H1 (cell line): ENCODE measurements at regions not wholly inside any gene's neighbourhood (a gene's known extent, or its start where the extent isn't known, plus 50 kb on each side); places are given as distances from the start of the nearest gene placed in this dataset.

ENCODE experiments used
- CTCF ChIA-PET: fragments of 300-600 bp; sonication (Branson Sonifier 250); formaldehyde crosslinking; loops from one replicate; lab custom pipeline; 2021; ENCODE audit not compliant: partially characterized antibody; lab: Charles Lee
- POLR2A ChIA-PET: fragments of 300-600 bp; sonication (Branson Sonifier 250); formaldehyde crosslinking; loops from one replicate; lab custom pipeline; 2021; ENCODE audit warnings: inconsistent platforms; ENCODE audit not compliant: partially characterized antibody; lab: Charles Lee
- DNase-seq, 2 experiments: peaks; one replicate each; pipeline versions ENCODE4 v3.0.0 to v3.0.0-alpha.2; 2010 to 2022; ENCODE audit warnings: low spot score in 2 of 2, low read depth in 1 of 2, mixed read lengths in 1 of 2
- FAIRE-seq: peaks from 2 replicates; lab custom pipeline; 2011; peaks lifted over from hg19 to GRCh38; lab: Jason Lieb, UNC
- H2AFZ ChIP-seq: 2 replicates; pipeline ENCODE4 v1.8.1; 2012; ENCODE audit warnings: low read length, inconsistent platforms
- H2AK5ac ChIP-seq: 2 replicates; pipeline ENCODE4 v1.6.1; 2013; ENCODE audit warnings: low read depth, low read length
- H2BK120ac ChIP-seq: replicated peaks from 2 replicates; pipeline ENCODE3; 2013; ENCODE audit warnings: low read depth, low read length, inconsistent platforms
- H2BK12ac ChIP-seq: 2 replicates; pipeline ENCODE4 v1.6.1; 2013; ENCODE audit warnings: low read depth, low read length
- H2BK15ac ChIP-seq: 2 replicates; pipeline ENCODE4 v1.6.1; 2013; ENCODE audit warnings: low read length
- H2BK20ac ChIP-seq: 2 replicates; pipeline ENCODE4 v1.6.1; 2013; ENCODE audit warnings: low read length
- H2BK5ac ChIP-seq: 2 replicates; pipeline ENCODE4 v1.6.1; 2013; ENCODE audit warnings: low read depth, low read length
- H3K14ac ChIP-seq: 2 replicates; pipeline ENCODE4 v1.6.1; 2013; ENCODE audit warnings: inconsistent platforms; ENCODE audit not compliant: insufficient read length
- H3K18ac ChIP-seq: 2 replicates; pipeline ENCODE4 v1.6.1; 2013; ENCODE audit warnings: low read length; ENCODE audit errors: extremely low read depth
- H3K23ac ChIP-seq: 2 replicates; pipeline ENCODE4 v1.6.1; 2013; ENCODE audit warnings: inconsistent platforms; ENCODE audit not compliant: insufficient read length
- H3K23me2 ChIP-seq: 2 replicates; pipeline ENCODE4 v1.6.1; 2013; ENCODE audit warnings: low read depth, low read length
- H3K27ac ChIP-seq: 2 replicates; pipeline ENCODE4 v1.6.1; 2011; ENCODE audit warnings: low read depth, low read length, inconsistent platforms
- H3K27me3 ChIP-seq, 4 experiments: replicated peaks in 1 of 4; 1 replicate in 1 of 4; 2 replicates in 3 of 4; pipeline versions ENCODE4 v1.6.1 to v1.8.1; 2011 to 2013; ENCODE audit warnings: low read length in 3 of 4, mild to moderate bottlenecking in 3 of 4, inconsistent platforms in 2 of 4, mixed read lengths in 2 of 4, moderate library complexity in 1 of 4; ENCODE audit not compliant: control insufficient read depth in 3 of 4, insufficient read depth in 3 of 4; ENCODE audit errors: extremely low read depth in 1 of 4
- H3K36me3 ChIP-seq, 4 experiments: 2 replicates each; pipeline versions ENCODE4 v1.6.1 to v1.8.1; 2011 to 2013; ENCODE audit warnings: mild to moderate bottlenecking in 4 of 4, low read length in 3 of 4, moderate library complexity in 2 of 4, control low read depth in 1 of 4, inconsistent platforms in 1 of 4; ENCODE audit not compliant: insufficient read depth in 4 of 4, control insufficient read depth in 2 of 4
- H3K4ac ChIP-seq: replicated peaks from 2 replicates; pipeline ENCODE3; 2013; ENCODE audit warnings: low read length, low read depth, mixed read lengths, inconsistent platforms; ENCODE audit not compliant: insufficient read length
- H3K4me1 ChIP-seq, 4 experiments: replicated peaks in 1 of 4; 1 replicate in 1 of 4; 2 replicates in 3 of 4; pipeline versions ENCODE4 v1.6.1 to v1.8.1; 2011 to 2013; ENCODE audit warnings: low read length in 3 of 4, inconsistent platforms in 2 of 4, mixed read lengths in 1 of 4; ENCODE audit not compliant: insufficient read depth in 4 of 4, control insufficient read depth in 3 of 4
- H3K4me2 ChIP-seq, 2 experiments: 2 replicates each; pipeline versions ENCODE4 v1.6.1 to v1.8.1; 2011 to 2013; ENCODE audit warnings: low read depth in 2 of 2, low read length in 2 of 2, control low read depth in 1 of 2, inconsistent platforms in 1 of 2, mild to moderate bottlenecking in 1 of 2; ENCODE audit not compliant: insufficient read depth in 1 of 2
- H3K4me3 ChIP-seq, 4 experiments: fragments of 200-600, 300-600 bp in 1 of 4; sonication (generic), shearing (Covaris generic), sonication (Bioruptor Twin) in 1 of 4; 2 replicates each; pipeline versions ENCODE4 v1.5.1 to v1.8.1; 2011 to 2016; ENCODE audit warnings: low read length in 4 of 4, low read depth in 3 of 4, control low read depth in 2 of 4, inconsistent platforms in 2 of 4, mild to moderate bottlenecking in 2 of 4, mixed read lengths in 1 of 4, moderate library complexity in 1 of 4; ENCODE audit not compliant: insufficient read depth in 2 of 4; ENCODE audit errors: extremely low read depth in 1 of 4
- H3K56ac ChIP-seq: replicated peaks from 2 replicates; pipeline ENCODE3; 2013; ENCODE audit warnings: low read depth, mild to moderate bottlenecking, mixed read lengths, low read length, inconsistent platforms; ENCODE audit not compliant: insufficient read length
- H3K79me1 ChIP-seq: 2 replicates; pipeline ENCODE4 v1.6.1; 2013; ENCODE audit warnings: low read depth, low read length, control low read depth
- H3K79me2 ChIP-seq, 2 experiments: 2 replicates each; pipeline versions ENCODE4 v1.6.1 to v1.8.1; 2012 to 2013; ENCODE audit warnings: low read length in 2 of 2, mild to moderate bottlenecking in 2 of 2, inconsistent platforms in 1 of 2; ENCODE audit not compliant: insufficient read depth in 2 of 2, control insufficient read depth in 1 of 2
- H3K9ac ChIP-seq, 4 experiments: replicated peaks in 1 of 4; 1 replicate in 1 of 4; 2 replicates in 3 of 4; pipeline versions ENCODE4 v1.6.1 to v1.8.1; 2011 to 2013; ENCODE audit warnings: low read depth in 3 of 4, low read length in 3 of 4, control low read depth in 2 of 4, mild to moderate bottlenecking in 2 of 4, moderate library complexity in 2 of 4, inconsistent platforms in 1 of 4; ENCODE audit errors: extremely low read depth in 1 of 4
- H3K9me3 ChIP-seq, 2 experiments: 2 replicates each; pipeline versions ENCODE4 v1.6.1 to v1.8.1; 2012 to 2013; ENCODE audit warnings: mild to moderate bottlenecking in 2 of 2, moderate library complexity in 2 of 2, control low read depth in 1 of 2, inconsistent platforms in 1 of 2, low read depth in 1 of 2, low read length in 1 of 2, mixed read lengths in 1 of 2; ENCODE audit not compliant: insufficient read depth in 2 of 2
- H4K20me1 ChIP-seq, 2 experiments: replicated peaks in 1 of 2; 2 replicates each; pipeline versions ENCODE3 to v1.8.1; 2011 to 2013; ENCODE audit warnings: inconsistent platforms in 2 of 2, low read length in 2 of 2, mild to moderate bottlenecking in 1 of 2; ENCODE audit not compliant: insufficient read depth in 2 of 2, control insufficient read depth in 1 of 2
- H4K5ac ChIP-seq: 2 replicates; pipeline ENCODE4 v1.6.1; 2013; ENCODE audit warnings: low read length, low read depth, mixed read lengths, inconsistent platforms; ENCODE audit not compliant: insufficient read length
- H4K8ac ChIP-seq: 2 replicates; pipeline ENCODE4 v1.8.0; 2013; ENCODE audit warnings: mild to moderate bottlenecking, moderate library complexity, low read length, inconsistent platforms; ENCODE audit not compliant: insufficient read depth; ENCODE audit errors: extremely low read depth
- H4K91ac ChIP-seq: replicated peaks from 2 replicates; pipeline ENCODE3; 2013; ENCODE audit warnings: low read length, mixed read lengths, inconsistent platforms; ENCODE audit not compliant: insufficient read length
- CEBPB ChIP-seq: IDR thresholded peaks from 2 replicates; pipeline ENCODE4 v1.6.1; 2012; ENCODE audit warnings: low read depth, low read length
- CREB1 ChIP-seq: IDR thresholded peaks from 2 replicates; pipeline ENCODE4 v1.6.1; 2012; ENCODE audit warnings: inconsistent platforms
- CTBP2 ChIP-seq: IDR thresholded peaks from 2 replicates; pipeline ENCODE4 v1.7.0; 2011; ENCODE audit warnings: borderline replicate concordance, mild to moderate bottlenecking, moderate library complexity, mixed read lengths, low read length; ENCODE audit not compliant: insufficient read depth, insufficient read length
- GABPA ChIP-seq: IDR thresholded peaks from 2 replicates; pipeline ENCODE4 v1.6.1; 2011; ENCODE audit warnings: mild to moderate bottlenecking, low read length, moderate library complexity, borderline replicate concordance; ENCODE audit not compliant: insufficient read depth
- KDM4A ChIP-seq: IDR thresholded peaks from one replicate; pipeline ENCODE4 v1.7.1; 2012; ENCODE audit warnings: low read depth, mild to moderate bottlenecking, moderate library complexity, low read length, inconsistent platforms; ENCODE audit not compliant: severe bottlenecking
- PHF8 ChIP-seq: fragments of 200-600 bp; sonication (generic); conservative IDR thresholded peaks from 2 replicates; pipeline ENCODE4 v1.7.1; 2012; ENCODE audit warnings: low read depth, mild to moderate bottlenecking, inconsistent platforms, low read length, moderate library complexity
- SRF ChIP-seq: IDR thresholded peaks from 2 replicates; pipeline ENCODE4 v1.6.1; 2011; ENCODE audit warnings: mild to moderate bottlenecking, low read depth, low read length, moderate library complexity
- TAF1 ChIP-seq: IDR thresholded peaks from 2 replicates; pipeline ENCODE4 v1.6.1; 2011; ENCODE audit warnings: mild to moderate bottlenecking, low read depth, low read length
- TEAD4 ChIP-seq: IDR thresholded peaks from 2 replicates; pipeline ENCODE4 v1.6.1; 2012; ENCODE audit warnings: low read depth, low read length, inconsistent platforms, mixed read lengths
- YY1 ChIP-seq: IDR thresholded peaks from 2 replicates; pipeline ENCODE4 v1.6.1; 2011; ENCODE audit warnings: low read depth, mild to moderate bottlenecking, low read length
- TF ChIP-seq, protein P1 (sequence below): IDR thresholded peaks from 2 replicates; pipeline ENCODE4 v1.6.1; 2012; ENCODE audit warnings: inconsistent platforms
- TF ChIP-seq, protein P2 (sequence below): IDR thresholded peaks from 2 replicates; pipeline ENCODE4 v1.6.1; 2011; ENCODE audit warnings: low read length, improper control_type of control experiment

DNA sequence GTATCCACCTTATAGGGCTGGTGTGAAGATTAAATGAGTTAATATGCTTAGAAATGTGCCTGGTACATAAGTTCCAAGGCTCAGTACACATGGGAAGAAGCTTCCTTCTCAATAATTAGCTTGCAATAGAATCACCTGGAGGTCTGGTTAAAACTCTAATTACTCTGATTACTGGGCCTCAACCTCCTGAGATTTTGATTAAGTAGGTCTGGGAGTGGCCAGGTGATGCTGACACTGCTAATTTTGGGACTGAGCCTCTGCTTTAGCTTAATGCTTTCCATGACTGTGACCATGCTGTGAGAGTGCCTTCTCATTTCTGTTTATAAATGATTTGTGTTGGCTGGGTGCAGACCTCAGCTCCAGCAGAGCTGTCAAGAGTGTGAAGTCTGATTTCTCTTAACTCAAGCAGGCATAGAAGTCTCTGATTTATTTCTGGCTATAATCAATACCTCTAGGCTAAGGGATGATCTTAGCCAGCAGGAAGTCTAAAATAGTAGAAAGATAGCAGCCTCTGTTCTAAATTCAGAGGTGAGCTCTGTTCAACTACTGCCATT lies 85.3 kb upstream of the ZNF608 start:
- no peaks in the 10 kb centered on the region for H3K27me3 ChIP-seq
- TF ChIP-seq YY1 (no peak), CTBP2 (no peak), GABPA (no peak), SRF (no peak), TEAD4 (no peak), KDM4A (no peak), TAF1 (no peak), CREB1 (no peak), PHF8 (no peak), CEBPB (no peak)
- TF ChIP-seq, protein P1, sequence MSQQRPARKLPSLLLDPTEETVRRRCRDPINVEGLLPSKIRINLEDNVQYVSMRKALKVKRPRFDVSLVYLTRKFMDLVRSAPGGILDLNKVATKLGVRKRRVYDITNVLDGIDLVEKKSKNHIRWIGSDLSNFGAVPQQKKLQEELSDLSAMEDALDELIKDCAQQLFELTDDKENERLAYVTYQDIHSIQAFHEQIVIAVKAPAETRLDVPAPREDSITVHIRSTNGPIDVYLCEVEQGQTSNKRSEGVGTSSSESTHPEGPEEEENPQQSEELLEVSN, result no peak
- TF ChIP-seq, protein P2, sequence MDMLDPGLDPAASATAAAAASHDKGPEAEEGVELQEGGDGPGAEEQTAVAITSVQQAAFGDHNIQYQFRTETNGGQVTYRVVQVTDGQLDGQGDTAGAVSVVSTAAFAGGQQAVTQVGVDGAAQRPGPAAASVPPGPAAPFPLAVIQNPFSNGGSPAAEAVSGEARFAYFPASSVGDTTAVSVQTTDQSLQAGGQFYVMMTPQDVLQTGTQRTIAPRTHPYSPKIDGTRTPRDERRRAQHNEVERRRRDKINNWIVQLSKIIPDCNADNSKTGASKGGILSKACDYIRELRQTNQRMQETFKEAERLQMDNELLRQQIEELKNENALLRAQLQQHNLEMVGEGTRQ, result no peak
- no peak overlapping the region for H2AK5ac ChIP-seq
- no peak overlapping the region; the same call in none of the 2 replicates for H2BK15ac ChIP-seq
- H2BK120ac ChIP-seq, result no peak overlapping the region
- peaks cover 0 to 4% (median 0%) of the 10 kb centered on the region in 4 experiments; a peak in 1 of 7 replicates for H3K4me1 ChIP-seq
- no peak overlapping the region for H3K14ac ChIP-seq
- ChIA-PET CTCF (interaction anchor here (0.6 to 0.8 kb wide), 2 partner anchors 11 to 511 kb away, joined by 3 read pairs; no protein-coding TSS in a partner anchor), POLR2A (no interaction called here)
- no peak for FAIRE-seq
- H3K79me1 ChIP-seq, result no peaks in the 10 kb centered on the region
- H3K9ac ChIP-seq, result no peak overlapping the region
- H2AFZ ChIP-seq, result no peak overlapping the region
- H4K20me1 ChIP-seq, result no peaks in the 10 kb centered on the region
- H2BK20ac ChIP-seq, result no peak overlapping the region
- no peak overlapping the region for H2BK12ac ChIP-seq
- no peak overlapping the region for H4K8ac ChIP-seq
- no peak overlapping the region for H4K91ac ChIP-seq
- peaks cover 0 to 4% of the 10 kb centered on the region in 2 experiments; a peak in 2 of 4 replicates for H3K9me3 ChIP-seq
- no peaks in the 10 kb centered on the region for H3K36me3 ChIP-seq
- H2BK5ac ChIP-seq, result no peak overlapping the region
- no peak overlapping the region for H3K4ac ChIP-seq
- H3K56ac ChIP-seq, result no peak overlapping the region
- H3K18ac ChIP-seq, result no peak overlapping the region
- H4K5ac ChIP-seq, result no peak overlapping the region
- no peak overlapping the region for H3K4me2 ChIP-seq
- H3K27ac ChIP-seq, result no peak overlapping the region
- H3K4me3 ChIP-seq, result no peak overlapping the region
- no peaks in the 10 kb centered on the region for H3K23me2 ChIP-seq
- no peak overlapping the region for H3K23ac ChIP-seq
- H3K79me2 ChIP-seq, result no peaks in the 10 kb centered on the region
- no peak for DNase-seq
